ENCODE measurements at regions not wholly inside any gene's neighbourhood (a gene's known extent, or its start where the extent isn't known, plus 50 kb on each side); places are given as distances from the start of the nearest gene placed in this dataset.

GRCh38 chr12:100675432-100675831, 101.9 kb downstream of the GAS2L3 start:
- H3K4me3 ChIP-seq: no peak overlapping the region
- no peak for DNase-seq (ENCODE audit: low spot score)
- peaks cover 4% of the 10 kb centered on the region for H3K27me3 ChIP-seq (replicated peaks; ENCODE audit: insufficient read depth)
- intact Hi-C loops (cut with DNase I): no loop called here
- H3K27ac ChIP-seq: no peak overlapping the region
- H3K9me3 ChIP-seq: no peaks in the 10 kb centered on the region
- H3K36me3 ChIP-seq: no peaks in the 10 kb centered on the region
- 44% methylated on average over 4 of the region's 4 CpGs for WGBS
- H3K4me1 ChIP-seq (replicated peaks): no peaks in the 10 kb centered on the region
- TF ChIP-seq POLR2A (IDR thresholded peaks at IDR 0.05): no peak
- TF ChIP-seq POLR2AphosphoS5 (IDR thresholded peaks at IDR 0.05): no peak
- TF ChIP-seq, protein P1, sequence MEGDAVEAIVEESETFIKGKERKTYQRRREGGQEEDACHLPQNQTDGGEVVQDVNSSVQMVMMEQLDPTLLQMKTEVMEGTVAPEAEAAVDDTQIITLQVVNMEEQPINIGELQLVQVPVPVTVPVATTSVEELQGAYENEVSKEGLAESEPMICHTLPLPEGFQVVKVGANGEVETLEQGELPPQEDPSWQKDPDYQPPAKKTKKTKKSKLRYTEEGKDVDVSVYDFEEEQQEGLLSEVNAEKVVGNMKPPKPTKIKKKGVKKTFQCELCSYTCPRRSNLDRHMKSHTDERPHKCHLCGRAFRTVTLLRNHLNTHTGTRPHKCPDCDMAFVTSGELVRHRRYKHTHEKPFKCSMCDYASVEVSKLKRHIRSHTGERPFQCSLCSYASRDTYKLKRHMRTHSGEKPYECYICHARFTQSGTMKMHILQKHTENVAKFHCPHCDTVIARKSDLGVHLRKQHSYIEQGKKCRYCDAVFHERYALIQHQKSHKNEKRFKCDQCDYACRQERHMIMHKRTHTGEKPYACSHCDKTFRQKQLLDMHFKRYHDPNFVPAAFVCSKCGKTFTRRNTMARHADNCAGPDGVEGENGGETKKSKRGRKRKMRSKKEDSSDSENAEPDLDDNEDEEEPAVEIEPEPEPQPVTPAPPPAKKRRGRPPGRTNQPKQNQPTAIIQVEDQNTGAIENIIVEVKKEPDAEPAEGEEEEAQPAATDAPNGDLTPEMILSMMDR (IDR thresholded peaks at IDR 0.05): no peak

- Histone ChIP-seq H3K9me3 (no peaks in the 10 kb centered on the region), H3K4me3 (no peak overlapping the region), H3K4me1 (replicated peaks) (no peaks in the 10 kb centered on the region), H3K27ac (no peak overlapping the region), H3K36me3 (no peaks in the 10 kb centered on the region), H3K27me3 (replicated peaks; ENCODE audit: insufficient read depth) (no peaks in the 10 kb centered on the region)
- DNase-seq (ENCODE audit: low spot score): no peak
- TF ChIP-seq POLR2A (IDR thresholded peaks at IDR 0.05) (no peak), POLR2AphosphoS5 (IDR thresholded peaks at IDR 0.05) (no peak)
- TF ChIP-seq, protein P1 (IDR thresholded peaks at IDR 0.05): no peak
- intact Hi-C loops (cut with DNase I): no loop called here
These were observed 107.6 kb downstream of the GAS2L3 start for GRCh38 chr12:100681074-100681473.

GRCh38 chr12:100682178-100682577, 108.7 kb downstream of the GAS2L3 start:
- intact Hi-C loops (cut with DNase I): no loop called here
- H3K27me3 ChIP-seq (replicated peaks; ENCODE audit: insufficient read depth): no peaks in the 10 kb centered on the region
- no peak overlapping the region for H3K4me3 ChIP-seq
- H3K9me3 ChIP-seq: no peaks in the 10 kb centered on the region
- 86% methylated on average over 2 of the region's 2 CpGs for WGBS
- H3K4me1 ChIP-seq (replicated peaks): no peaks in the 10 kb centered on the region
- H3K36me3 ChIP-seq: no peaks in the 10 kb centered on the region
- TF ChIP-seq, protein P1 (IDR thresholded peaks at IDR 0.05): no peak
- TF ChIP-seq POLR2AphosphoS5 (IDR thresholded peaks at IDR 0.05) (no peak), POLR2A (IDR thresholded peaks at IDR 0.05) (no peak)
- H3K27ac ChIP-seq: no peak overlapping the region
- DNase-seq (ENCODE audit: low spot score): no peak

DNA sequence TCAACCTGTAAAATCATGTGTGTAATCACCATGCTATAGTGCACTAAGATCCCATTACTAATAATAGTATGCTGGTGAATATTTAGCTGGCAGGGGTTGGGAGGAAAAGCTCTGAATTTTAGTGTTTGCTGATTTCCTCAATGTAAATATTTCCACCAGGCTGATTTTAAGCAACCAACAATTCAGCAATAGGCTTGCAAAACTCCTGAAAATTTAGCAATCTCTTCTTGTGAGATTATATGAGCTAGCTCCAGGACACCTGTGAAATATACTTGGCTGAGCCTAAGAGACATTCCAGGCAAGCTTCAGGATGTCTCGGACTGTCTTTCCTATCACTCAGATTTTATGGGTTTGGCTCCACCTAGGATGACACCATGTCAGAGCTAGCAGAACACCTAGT, 106.9 kb upstream of the ANO4 start:
- intact Hi-C loops (cut with DNase I): no loop called here
- WGBS: 60% methylated on average over 1 of the region's 1 CpG
- no peaks in the 10 kb centered on the region for H3K9me3 ChIP-seq
- no peak overlapping the region for H3K27ac ChIP-seq
- no peaks in the 10 kb centered on the region for H3K36me3 ChIP-seq
- no peak for DNase-seq (ENCODE audit: low spot score)
- H3K4me1 ChIP-seq (replicated peaks): no peaks in the 10 kb centered on the region
- no peak for TF ChIP-seq POLR2A (IDR thresholded peaks at IDR 0.05)
- TF ChIP-seq, protein P1 (IDR thresholded peaks at IDR 0.05): no peak
- no peak for TF ChIP-seq POLR2AphosphoS5 (IDR thresholded peaks at IDR 0.05)
- no peak overlapping the region for H3K4me3 ChIP-seq
- H3K27me3 ChIP-seq (replicated peaks; ENCODE audit: insufficient read depth): no peaks in the 10 kb centered on the region

- H3K4me3 ChIP-seq: no peak overlapping the region
- no peak for DNase-seq (ENCODE audit: low spot score)
- intact Hi-C loops (cut with DNase I): no loop called here
- WGBS: 58% methylated on average over 2 of the region's 2 CpGs
- H3K9me3 ChIP-seq: no peaks in the 10 kb centered on the region
- no peaks in the 10 kb centered on the region for H3K27me3 ChIP-seq (replicated peaks; ENCODE audit: insufficient read depth)
- H3K4me1 ChIP-seq (replicated peaks): no peaks in the 10 kb centered on the region
- no peak overlapping the region for H3K27ac ChIP-seq
- H3K36me3 ChIP-seq: no peaks in the 10 kb centered on the region
- TF ChIP-seq POLR2AphosphoS5 (IDR thresholded peaks at IDR 0.05) (no peak), POLR2A (IDR thresholded peaks at IDR 0.05) (no peak)
- TF ChIP-seq, protein P1 (IDR thresholded peaks at IDR 0.05): no peak
These were observed 106.1 kb upstream of the ANO4 start for GRCh38 chr12:100688451-100688864.

Measured in prostate gland (tissue), 2 donors.